GDM1 (cell line): ENCODE measurements at regions not wholly inside any gene's neighbourhood (a gene's known extent, or its start where the extent isn't known, plus 50 kb on each side); places are given as distances from the start of the nearest gene placed in this dataset.

Experiments used
- DNase-seq: peaks from one replicate; lab custom pipeline; 2025; lab: John Stamatoyannopoulos, UW

- no peak for DNase-seq
Observed at GRCh38 chr16:54628796-54629625, 301.7 kb upstream of the IRX5 start.

GRCh38 chr16:54627616-54628015, 303.0 kb upstream of the IRX5 start:
- no peak for DNase-seq

DNA sequence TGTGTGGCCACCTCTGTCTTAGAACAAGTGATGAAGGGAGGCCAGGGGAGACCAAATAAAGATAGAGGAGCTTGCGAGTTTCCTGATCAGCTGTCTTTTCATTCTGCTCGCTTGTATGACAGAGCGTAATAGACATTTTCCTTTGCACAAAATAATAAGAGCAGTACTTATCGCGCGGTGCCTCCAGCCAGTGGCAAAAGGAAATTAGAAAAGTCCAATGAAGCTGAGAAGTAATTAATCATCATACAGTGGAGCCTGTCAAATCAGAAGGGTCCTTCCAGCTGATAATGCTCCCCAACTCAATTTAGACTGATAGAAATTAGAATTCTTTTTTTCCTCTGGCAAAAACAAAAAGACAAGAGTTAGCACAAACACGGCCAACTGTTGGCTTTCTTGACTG, 307.0 kb upstream of the IRX5 start:
- DNase-seq: no peak

- no peak for DNase-seq
Observed at GRCh38 chr16:54620197-54620596, 310.5 kb upstream of the IRX5 start.

GRCh38 chr16:54616610-54617009, 314.1 kb upstream of the IRX5 start:
- DNase-seq: no peak

DNA sequence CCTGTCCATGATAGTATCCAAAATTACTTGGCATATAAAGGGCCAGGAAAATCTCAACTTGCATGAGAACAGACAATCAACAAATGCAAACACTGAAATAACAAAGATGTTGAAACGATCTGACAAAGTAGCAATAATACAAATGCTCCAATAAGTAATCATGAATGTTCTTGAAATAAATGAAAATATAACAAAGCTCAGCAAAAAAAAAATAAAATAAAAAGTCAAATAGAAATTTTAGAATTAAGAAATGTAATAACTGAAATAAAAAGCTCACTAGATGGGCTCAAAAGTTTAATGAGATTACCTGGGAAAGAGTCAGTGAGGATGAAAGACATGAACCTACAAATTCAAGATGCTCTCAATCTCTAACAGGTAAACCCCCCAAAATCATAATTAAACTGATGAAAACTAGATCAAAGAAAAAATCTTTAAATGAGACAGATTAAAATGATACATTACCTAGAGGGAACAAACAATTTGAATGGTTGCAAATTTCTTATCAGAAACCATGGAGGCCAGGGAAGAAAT, 319.0 kb upstream of the IRX3 start:
- DNase-seq: no peak

DNA sequence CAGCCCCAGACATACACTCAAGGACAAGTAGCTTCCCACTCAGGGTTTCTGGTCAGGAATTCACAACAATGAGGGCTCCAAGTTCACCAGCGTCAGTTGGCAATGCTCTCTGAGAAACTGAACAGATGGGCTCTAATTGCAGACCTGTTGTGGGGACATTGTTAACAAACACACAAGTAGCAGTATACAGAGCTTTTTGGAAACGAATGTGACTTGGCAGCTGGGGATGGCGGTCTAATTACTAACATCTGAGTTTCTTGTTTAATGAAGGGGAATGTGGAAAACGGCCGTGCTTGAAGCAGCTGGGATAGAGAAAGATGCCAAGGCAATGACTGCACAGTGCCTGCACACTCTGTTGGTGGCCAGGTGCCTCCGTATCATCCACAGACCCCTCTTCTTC, 316.1 kb upstream of the IRX3 start:
- no peak for DNase-seq

GRCh38 chr16:54597222-54597621, 310.6 kb upstream of the IRX3 start:
- DNase-seq: no peak

DNA sequence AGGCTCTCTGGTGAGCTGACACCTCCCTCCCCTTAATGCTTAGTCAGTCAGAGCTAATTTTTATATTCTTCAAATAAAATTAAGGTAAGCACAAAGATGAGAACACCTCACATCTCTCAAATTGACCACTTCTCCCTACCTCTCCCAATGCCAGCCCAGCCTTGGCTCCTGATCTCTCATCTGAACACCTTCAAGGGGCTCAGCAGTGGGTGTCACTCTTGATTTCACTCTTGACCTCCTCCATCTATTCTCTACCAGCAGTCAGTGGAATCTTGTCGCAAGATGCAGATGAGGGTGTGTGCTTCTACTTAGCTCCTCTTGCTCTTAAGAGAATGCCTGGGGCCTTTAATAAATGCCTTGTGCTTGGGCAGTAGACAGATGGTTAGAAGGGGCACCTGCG, 309.0 kb upstream of the IRX3 start:
- DNase-seq: no peak

DNA sequence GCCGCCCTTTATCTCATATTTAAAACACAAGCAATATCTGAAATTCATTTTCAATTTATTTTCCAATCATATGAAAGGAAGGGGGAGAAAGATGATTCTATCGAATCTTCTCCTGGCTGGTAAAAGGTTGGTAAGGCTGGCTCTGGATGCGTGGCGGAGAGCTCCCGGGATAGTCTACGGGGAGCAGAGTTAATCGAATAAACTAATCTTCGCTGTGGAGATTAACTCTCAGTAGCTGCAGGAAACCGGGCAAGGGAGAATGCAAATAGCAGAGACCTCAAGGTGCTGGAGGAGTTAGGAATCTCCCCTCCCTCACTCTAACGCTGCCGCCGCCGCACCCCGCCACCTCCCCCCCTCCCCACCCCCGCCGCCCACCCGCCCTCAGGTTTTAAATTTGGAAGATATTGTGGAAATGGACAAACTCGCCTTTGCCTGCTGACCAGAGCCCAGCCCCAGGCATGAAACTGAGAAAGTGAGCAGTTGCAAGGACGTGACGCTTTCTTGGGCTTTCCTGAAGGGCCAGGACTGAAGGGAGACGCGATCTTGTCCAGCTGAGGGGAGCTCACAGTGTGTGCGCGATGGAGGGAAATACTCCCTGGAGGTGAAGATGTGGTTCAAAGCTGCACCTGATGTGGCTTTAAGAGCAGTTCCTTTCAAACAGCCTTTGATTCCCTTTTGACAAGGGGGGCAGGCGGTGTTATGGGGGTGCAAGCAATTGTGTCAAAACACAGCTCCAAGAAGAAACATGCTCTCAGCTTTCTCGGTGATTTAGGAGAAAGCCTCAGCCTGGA, 308.2 kb upstream of the IRX3 start:
- DNase-seq: no peak

- DNase-seq: no peak
Observed at GRCh38 chr16:54591816-54592246, 305.2 kb upstream of the IRX3 start.

DNA sequence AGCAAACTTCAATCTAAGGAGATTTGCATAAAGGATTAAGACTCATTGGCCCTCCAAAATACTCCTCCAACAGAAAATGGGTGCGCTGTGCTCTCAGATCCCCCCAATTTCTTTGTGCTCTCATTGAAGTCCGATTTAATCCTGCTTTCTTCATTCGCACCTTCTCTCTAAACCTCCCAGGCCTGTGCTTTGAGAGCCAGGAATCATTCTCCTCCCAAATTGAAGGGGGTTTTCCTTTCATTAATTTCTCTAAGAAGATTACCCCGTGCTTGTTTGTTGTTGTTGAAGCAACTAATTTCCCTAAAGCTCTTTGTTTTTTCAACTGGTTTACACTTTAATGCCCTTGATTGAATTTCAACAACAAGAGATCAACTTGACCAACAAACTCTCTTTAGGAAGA, 304.2 kb upstream of the IRX3 start:
- DNase-seq: no peak

- no peak for DNase-seq
Observed at GRCh38 chr16:54589326-54589725, 302.7 kb upstream of the IRX3 start.

GRCh38 chr16:54588026-54588425, 301.4 kb upstream of the IRX3 start:
- no peak for DNase-seq

GRCh38 chr16:54587176-54587515, 300.6 kb upstream of the IRX3 start:
- no peak for DNase-seq

- no peak for DNase-seq
Observed at GRCh38 chr16:54586474-54587175, 300.0 kb upstream of the IRX3 start.

GRCh38 chr16:54585998-54586340, 299.4 kb upstream of the IRX3 start:
- DNase-seq: no peak

GRCh38 chr16:54585094-54585997, 298.8 kb upstream of the IRX3 start:
- no peak for DNase-seq

DNA sequence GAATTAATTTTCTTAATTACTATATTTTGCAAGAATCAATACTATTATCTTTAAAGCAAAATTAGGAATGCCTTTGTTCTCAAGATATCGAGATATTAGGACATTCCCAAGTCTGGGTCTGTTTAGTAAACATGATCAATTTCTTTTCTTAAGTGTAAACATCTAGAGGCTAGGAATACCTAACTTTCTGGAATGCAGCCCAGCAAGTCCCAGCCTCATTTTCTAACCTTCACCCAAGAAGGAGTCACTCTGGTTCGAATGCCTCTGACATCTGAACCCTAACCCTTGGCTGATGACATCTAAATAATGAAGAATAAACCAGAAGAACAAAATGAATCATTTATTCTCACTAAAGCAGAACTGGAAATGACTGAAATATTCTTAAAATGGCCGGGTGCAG, 297.5 kb upstream of the IRX3 start:
- DNase-seq: no peak

GRCh38 chr16:54582631-54583250, 296.2 kb upstream of the IRX3 start:
- DNase-seq: no peak

DNA sequence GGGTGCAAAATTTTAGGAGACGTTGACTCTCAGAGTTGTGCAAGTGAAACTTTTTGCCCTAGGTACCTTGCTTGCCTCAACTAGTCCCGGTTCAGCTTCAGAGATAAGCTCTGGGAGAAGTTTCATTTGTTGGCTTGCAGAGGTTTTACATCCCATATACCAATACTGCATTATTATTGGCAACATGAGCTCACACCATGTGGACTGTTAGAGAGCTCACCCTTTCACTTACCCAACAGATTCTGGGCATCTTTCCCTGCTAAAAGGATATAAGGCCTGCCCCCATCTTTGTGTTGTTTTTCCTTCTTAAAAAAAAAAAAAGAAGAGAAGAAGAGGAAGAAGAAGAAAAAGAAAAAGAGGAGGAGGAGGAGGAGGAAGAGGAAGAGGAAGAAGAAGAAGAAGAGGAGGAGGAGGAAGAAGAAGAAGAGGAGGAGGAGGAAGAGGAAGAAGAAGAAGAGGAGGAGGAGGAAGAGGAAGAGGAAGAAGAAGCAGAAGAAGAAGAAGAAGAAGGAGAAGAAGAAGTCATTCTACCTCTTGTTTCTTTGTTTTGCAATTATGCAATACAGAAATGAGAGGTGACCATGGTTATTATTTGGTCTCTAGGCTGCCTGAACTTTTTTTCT, 292.6 kb upstream of the IRX3 start:
- DNase-seq: no peak
